ENCODE measurements at regions not wholly inside any gene's neighbourhood (a gene's known extent, or its start where the extent isn't known, plus 50 kb on each side); places are given as distances from the start of the nearest gene placed in this dataset.

DNA sequence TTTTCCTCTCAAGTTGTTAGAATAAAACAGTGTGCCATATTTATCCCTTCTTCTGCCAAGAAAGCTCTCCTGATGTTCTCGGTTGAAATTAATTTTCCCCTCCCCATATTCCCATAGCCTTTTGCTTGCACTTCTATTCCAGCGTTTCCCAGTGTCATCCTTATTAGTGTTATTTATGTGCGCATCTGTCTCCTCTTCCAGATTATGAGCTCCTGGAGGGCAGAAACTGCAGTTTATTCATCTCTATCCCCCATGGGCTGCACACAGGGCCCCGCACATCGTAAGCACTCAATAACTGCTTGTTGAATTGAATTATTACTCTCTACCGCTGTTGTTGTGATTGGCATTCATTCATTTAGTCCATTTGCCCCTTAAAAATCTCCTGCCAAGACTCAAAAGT, 149.4 kb downstream of the SOX3 start:
- Histone ChIP-seq H4K20me1 (replicated peaks; ENCODE audit: control insufficient read depth, insufficient read depth, low read length) (no peaks in the 10 kb centered on the region), H3K4me2 (ENCODE audit: insufficient read depth, low read length) (no peak overlapping the region), H3K4me1 (replicated peaks in 1 of 2; ENCODE audit: control insufficient read depth in 2 of 2, insufficient read depth in 2 of 2, low read length in 2 of 2) (no peaks in the 10 kb centered on the region), H3K27me3 (ENCODE audit: control insufficient read depth in 2 of 2, insufficient read depth in 2 of 2, low read length in 2 of 2) (no peaks in the 10 kb centered on the region), H3K4me3 (no peak overlapping the region), H3K27ac (ENCODE audit: extremely low read depth, low read depth, low read length) (no peak overlapping the region), H3K9me3 (replicated peaks; ENCODE audit: control insufficient read depth, insufficient read depth, low read depth, low read length) (no peaks in the 10 kb centered on the region), H3K79me2 (ENCODE audit: control insufficient read depth, insufficient read depth, low read length) (no peaks in the 10 kb centered on the region), H2AFZ (ENCODE audit: low read depth, low read length) (no peak overlapping the region), H3K36me3 (ENCODE audit: control insufficient read depth, insufficient read depth, low read length) (no peaks in the 10 kb centered on the region), H3K9me1 (ENCODE audit: control insufficient read depth, insufficient read depth, low read length) (no peaks in the 10 kb centered on the region), H3K9ac (ENCODE audit: insufficient read depth in 1 of 2, low read depth in 2 of 2, low read length in 2 of 2) (no peak overlapping the region)
- DNase-seq (ENCODE audit: extremely low read depth in 1 of 4, low spot score in 3 of 4): no peak
- WGBS (ENCODE audit: insufficient coverage, low coverage, missing lambda C conversion rate): 0% methylated on average over 6 of the region's 6 CpGs
- POLR2A ChIA-PET: no interaction called here
- in situ Hi-C loops (cut with MboI): no loop called here
- intact Hi-C loops (cut with micrococcal nuclease): no loop called here
- no peak for ATAC-seq
- no peak for FAIRE-seq
- CTCF ChIA-PET (ENCODE audit: low intra/inter-chr PET ratio): no interaction called here
- BruUV-seq (replicated peaks): no TSS peak
- TF ChIP-seq, protein P1, sequence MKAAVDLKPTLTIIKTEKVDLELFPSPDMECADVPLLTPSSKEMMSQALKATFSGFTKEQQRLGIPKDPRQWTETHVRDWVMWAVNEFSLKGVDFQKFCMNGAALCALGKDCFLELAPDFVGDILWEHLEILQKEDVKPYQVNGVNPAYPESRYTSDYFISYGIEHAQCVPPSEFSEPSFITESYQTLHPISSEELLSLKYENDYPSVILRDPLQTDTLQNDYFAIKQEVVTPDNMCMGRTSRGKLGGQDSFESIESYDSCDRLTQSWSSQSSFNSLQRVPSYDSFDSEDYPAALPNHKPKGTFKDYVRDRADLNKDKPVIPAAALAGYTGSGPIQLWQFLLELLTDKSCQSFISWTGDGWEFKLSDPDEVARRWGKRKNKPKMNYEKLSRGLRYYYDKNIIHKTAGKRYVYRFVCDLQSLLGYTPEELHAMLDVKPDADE (conservative IDR thresholded peaks at IDR 0.05; ENCODE audit: control insufficient read depth, low read depth, low read length): no peak

DNA sequence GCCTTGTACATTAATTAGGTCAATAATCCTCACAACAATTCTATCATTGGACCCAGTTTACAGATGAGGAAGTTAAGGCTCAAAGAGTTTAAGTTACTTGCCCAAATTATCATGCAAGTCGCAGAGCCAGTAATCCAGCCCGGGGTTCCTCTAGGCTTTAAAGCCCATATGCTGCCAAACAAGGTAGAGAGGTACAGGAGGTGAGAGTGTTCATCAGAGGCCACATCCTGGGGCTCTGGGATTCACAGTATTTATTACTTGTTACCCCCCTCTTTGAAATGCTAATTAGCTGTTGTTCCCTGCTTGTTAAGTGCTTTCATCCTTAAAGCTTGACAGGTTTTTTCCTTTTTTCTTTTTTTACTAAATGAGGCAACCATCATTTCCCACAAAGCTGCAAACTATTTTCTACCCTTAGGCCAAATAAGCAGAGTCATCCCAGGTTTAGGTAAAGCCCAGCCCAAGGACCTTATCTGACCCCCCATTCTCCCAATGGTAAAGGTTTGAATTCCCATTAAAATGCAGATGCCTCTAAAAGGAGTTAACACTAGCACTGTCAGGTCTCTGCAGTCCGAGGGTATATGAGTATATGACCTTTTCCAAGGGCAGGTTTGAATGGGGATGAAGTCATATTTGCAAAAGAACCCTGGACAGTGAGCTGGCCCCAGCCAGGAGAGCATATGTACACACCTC, 150.3 kb downstream of the SOX3 start:
- CTCF ChIA-PET (ENCODE audit: low intra/inter-chr PET ratio): no interaction called here
- Histone ChIP-seq H3K27ac (ENCODE audit: extremely low read depth, low read depth, low read length) (no peak overlapping the region), H3K4me3 (no peak overlapping the region), H3K4me1 (replicated peaks in 1 of 2; ENCODE audit: control insufficient read depth in 2 of 2, insufficient read depth in 2 of 2, low read length in 2 of 2) (no peaks in the 10 kb centered on the region), H2AFZ (ENCODE audit: low read depth, low read length) (no peak overlapping the region), H3K9me1 (ENCODE audit: control insufficient read depth, insufficient read depth, low read length) (no peaks in the 10 kb centered on the region), H3K36me3 (ENCODE audit: control insufficient read depth, insufficient read depth, low read length) (no peaks in the 10 kb centered on the region), H3K9me3 (replicated peaks; ENCODE audit: control insufficient read depth, insufficient read depth, low read depth, low read length) (no peaks in the 10 kb centered on the region), H3K9ac (ENCODE audit: insufficient read depth in 1 of 2, low read depth in 2 of 2, low read length in 2 of 2) (no peak overlapping the region), H4K20me1 (replicated peaks; ENCODE audit: control insufficient read depth, insufficient read depth, low read length) (no peaks in the 10 kb centered on the region), H3K79me2 (ENCODE audit: control insufficient read depth, insufficient read depth, low read length) (no peaks in the 10 kb centered on the region), H3K4me2 (ENCODE audit: insufficient read depth, low read length) (no peak overlapping the region), H3K27me3 (ENCODE audit: control insufficient read depth in 2 of 2, insufficient read depth in 2 of 2, low read length in 2 of 2) (no peaks in the 10 kb centered on the region)
- ATAC-seq: no peak
- POLR2A ChIA-PET: no interaction called here
- no peak for DNase-seq (ENCODE audit: extremely low read depth in 1 of 4, low spot score in 3 of 4)
- in situ Hi-C loops (cut with MboI) (no loop called here), intact Hi-C loops (cut with micrococcal nuclease) (no loop called here)
- no TSS peak for BruUV-seq (replicated peaks)
- no peak for FAIRE-seq
- WGBS (ENCODE audit: insufficient coverage, low coverage, missing lambda C conversion rate): 6% methylated on average over 3 of the region's 3 CpGs
- no peak for TF ChIP-seq MCM2 (IDR thresholded peaks at IDR 0.05; ENCODE audit: low read depth)
- TF ChIP-seq TRIM24 (IDR thresholded peaks at IDR 0.05): no peak
- TF ChIP-seq PHF21A (IDR thresholded peaks at IDR 0.05; ENCODE audit: borderline replicate concordance, low read depth): no peak
- TF ChIP-seq DMBX1 (CRISPR knock-in tag; IDR thresholded peaks at IDR 0.05; ENCODE audit: borderline replicate concordance): no peak
- TF ChIP-seq HMGN3 (IDR thresholded peaks at IDR 0.05; ENCODE audit: borderline replicate concordance, extremely low read depth, insufficient read length, low read depth, low read length): no peak
- no peak for TF ChIP-seq RBBP5 (IDR thresholded peaks at IDR 0.05; ENCODE audit: borderline replicate concordance, insufficient read depth, low read length, poor library complexity, severe bottlenecking)
- TF ChIP-seq NR2C1 (IDR thresholded peaks at IDR 0.05): no peak
- no peak for TF ChIP-seq NR2C1 (tag; IDR thresholded peaks at IDR 0.05)
- TF ChIP-seq KAT8 (IDR thresholded peaks at IDR 0.05; ENCODE audit: low read depth): no peak
- TF ChIP-seq BRF1 (IDR thresholded peaks at IDR 0.05; ENCODE audit: borderline replicate concordance, extremely low read depth, insufficient read length): no peak
- no peak for TF ChIP-seq POLR2A (conservative IDR thresholded peaks at IDR 0.05)
- no peak for TF ChIP-seq COPS2 (conservative IDR thresholded peaks at IDR 0.05)
- TF ChIP-seq, protein P2, sequence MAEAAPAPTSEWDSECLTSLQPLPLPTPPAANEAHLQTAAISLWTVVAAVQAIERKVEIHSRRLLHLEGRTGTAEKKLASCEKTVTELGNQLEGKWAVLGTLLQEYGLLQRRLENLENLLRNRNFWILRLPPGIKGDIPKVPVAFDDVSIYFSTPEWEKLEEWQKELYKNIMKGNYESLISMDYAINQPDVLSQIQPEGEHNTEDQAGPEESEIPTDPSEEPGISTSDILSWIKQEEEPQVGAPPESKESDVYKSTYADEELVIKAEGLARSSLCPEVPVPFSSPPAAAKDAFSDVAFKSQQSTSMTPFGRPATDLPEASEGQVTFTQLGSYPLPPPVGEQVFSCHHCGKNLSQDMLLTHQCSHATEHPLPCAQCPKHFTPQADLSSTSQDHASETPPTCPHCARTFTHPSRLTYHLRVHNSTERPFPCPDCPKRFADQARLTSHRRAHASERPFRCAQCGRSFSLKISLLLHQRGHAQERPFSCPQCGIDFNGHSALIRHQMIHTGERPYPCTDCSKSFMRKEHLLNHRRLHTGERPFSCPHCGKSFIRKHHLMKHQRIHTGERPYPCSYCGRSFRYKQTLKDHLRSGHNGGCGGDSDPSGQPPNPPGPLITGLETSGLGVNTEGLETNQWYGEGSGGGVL (CRISPR knock-in tag; IDR thresholded peaks at IDR 0.05): no peak
- TF ChIP-seq CXXC5 (CRISPR knock-in tag; IDR thresholded peaks at IDR 0.05): no peak
